Middle frontal gyrus (tissue), 1 donor: ENCODE measurements at regions not wholly inside any gene's neighbourhood (a gene's known extent, or its start where the extent isn't known, plus 50 kb on each side); places are given as distances from the start of the nearest gene placed in this dataset.

ENCODE experiments used
- DNase-seq: peaks from one replicate; pipeline ENCODE4 v3.0.0-alpha.2; 2015; ENCODE audit warnings: low spot score; ENCODE audit errors: extremely low spot score

- no peak for DNase-seq
Measured at GRCh38 chr13:40329781-40330485, 336.5 kb downstream of the FOXO1 start.

- DNase-seq = no peak
Measured at GRCh38 chr13:40330950-40331349, 335.5 kb downstream of the FOXO1 start.

- DNase-seq = no peak
Measured at GRCh38 chr13:40331802-40332201, 334.6 kb downstream of the FOXO1 start.

GRCh38 chr13:40333226-40333625 lies 333.2 kb downstream of the FOXO1 start:
- no peak for DNase-seq

- DNase-seq = no peak
Measured at GRCh38 chr13:40334031-40334430, 332.4 kb downstream of the FOXO1 start.

- DNase-seq = no peak
Measured at GRCh38 chr13:40334616-40335015, 331.8 kb downstream of the FOXO1 start.

- no peak for DNase-seq
Measured at GRCh38 chr13:40336228-40337221, 329.9 kb downstream of the FOXO1 start.

GRCh38 chr13:40337651-40338050 lies 328.8 kb downstream of the FOXO1 start:
- DNase-seq = no peak

GRCh38 chr13:40338217-40338616 lies 328.2 kb downstream of the FOXO1 start:
- no peak for DNase-seq

GRCh38 chr13:40340368-40341095 lies 325.9 kb downstream of the FOXO1 start:
- no peak for DNase-seq

GRCh38 chr13:40341096-40341471 lies 325.4 kb downstream of the FOXO1 start:
- DNase-seq = no peak

GRCh38 chr13:40341501-40341900 lies 324.9 kb downstream of the FOXO1 start:
- DNase-seq = no peak

GRCh38 chr13:40342461-40342860 lies 324.0 kb downstream of the FOXO1 start:
- no peak for DNase-seq

GRCh38 chr13:40342901-40343300 lies 323.5 kb downstream of the FOXO1 start:
- no peak for DNase-seq

GRCh38 chr13:40343550-40344269 lies 322.7 kb downstream of the FOXO1 start:
- no peak for DNase-seq

- DNase-seq = no peak
Measured at GRCh38 chr13:40344270-40345148, 321.9 kb downstream of the FOXO1 start.

GRCh38 chr13:40345149-40345514 lies 321.3 kb downstream of the FOXO1 start:
- DNase-seq = no peak

GRCh38 chr13:40345654-40346372 lies 320.6 kb downstream of the FOXO1 start:
- no peak for DNase-seq

- DNase-seq = no peak
Measured at GRCh38 chr13:40346592-40346991, 319.8 kb downstream of the FOXO1 start.
